ENCODE measurements at regions not wholly inside any gene's neighbourhood (a gene's known extent, or its start where the extent isn't known, plus 50 kb on each side); places are given as distances from the start of the nearest gene placed in this dataset.
A peak's percentile ranks its signal among the peaks of the same experiment; 100 is the strongest.

DNA sequence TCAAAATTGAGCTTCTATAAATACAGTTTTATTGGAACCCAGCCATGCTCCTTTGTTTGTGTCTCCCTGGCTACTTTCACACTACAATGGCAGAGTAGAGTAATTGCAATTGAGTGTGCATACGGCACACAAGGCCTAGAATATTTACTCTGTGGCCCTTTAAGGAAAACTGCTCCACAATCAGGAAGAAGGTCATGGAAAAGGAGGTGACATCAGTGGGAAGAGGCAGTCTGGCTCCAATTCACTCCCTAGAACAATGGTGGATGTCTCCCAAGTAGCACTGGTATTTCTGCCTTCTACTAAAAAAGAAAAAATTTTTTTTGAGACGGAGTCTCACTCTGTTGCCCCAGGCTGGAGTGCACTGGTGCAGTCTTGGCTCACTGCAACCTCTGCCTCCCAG, 51.3 kb downstream of the KRTAP19-8 start:
- no peak overlapping the region for H3K27ac Mint-ChIP-seq
- no peaks in the 10 kb centered on the region for H3K4me1 Mint-ChIP-seq (ENCODE audit: low read depth)
- H3K4me3 Mint-ChIP-seq, result no peak overlapping the region
- H3K36me3 Mint-ChIP-seq (ENCODE audit: low read depth), result no peaks in the 10 kb centered on the region
- no peak for DNase-seq (ENCODE audit: low spot score)
- peaks cover 19% of the 10 kb centered on the region for H3K27me3 Mint-ChIP-seq (ENCODE audit: low read depth)
- no peaks in the 10 kb centered on the region for H3K9me3 Mint-ChIP-seq

- Mint-ChIP-seq H3K27ac (no peak overlapping the region), H3K4me3 (no peak overlapping the region)
These were observed 53.4 kb downstream of the KRTAP19-8 start for GRCh38 chr21:30984889-30985288.

DNA sequence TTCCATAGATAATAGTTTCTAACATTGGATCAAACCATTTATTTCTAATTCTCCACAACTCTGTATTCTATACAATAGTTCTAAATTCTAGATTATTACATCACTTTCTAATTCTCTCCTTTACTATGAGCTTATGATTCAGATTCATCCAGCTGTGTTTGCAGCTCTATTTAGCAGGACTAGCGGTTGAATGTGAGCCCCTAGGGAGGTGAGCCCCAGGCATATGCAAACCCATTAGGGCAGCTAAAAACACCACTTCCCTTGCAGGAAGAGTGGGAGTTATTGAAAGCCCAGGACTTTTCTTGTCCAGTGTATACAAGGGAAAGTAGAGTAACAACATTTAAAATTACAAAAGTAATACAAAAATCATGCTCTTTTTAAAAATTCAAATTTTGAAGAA, 56.9 kb downstream of the KRTAP19-8 start:
- Mint-ChIP-seq H3K27ac (no peak overlapping the region), H3K4me1 (ENCODE audit: low read depth) (peaks cover 10% of the 10 kb centered on the region)
- no peak for DNase-seq (ENCODE audit: low spot score)

More at GRCh38 chr21:30984889-30985288, 53.4 kb downstream of the KRTAP19-8 start:
- H3K9me3 Mint-ChIP-seq, result no peaks in the 10 kb centered on the region
- H3K27me3 Mint-ChIP-seq (ENCODE audit: low read depth), result peaks cover 15% of the 10 kb centered on the region
- H3K36me3 Mint-ChIP-seq (ENCODE audit: low read depth), result no peaks in the 10 kb centered on the region
- DNase-seq (ENCODE audit: low spot score), result no peak
- no peaks in the 10 kb centered on the region for H3K4me1 Mint-ChIP-seq (ENCODE audit: low read depth)

DNA sequence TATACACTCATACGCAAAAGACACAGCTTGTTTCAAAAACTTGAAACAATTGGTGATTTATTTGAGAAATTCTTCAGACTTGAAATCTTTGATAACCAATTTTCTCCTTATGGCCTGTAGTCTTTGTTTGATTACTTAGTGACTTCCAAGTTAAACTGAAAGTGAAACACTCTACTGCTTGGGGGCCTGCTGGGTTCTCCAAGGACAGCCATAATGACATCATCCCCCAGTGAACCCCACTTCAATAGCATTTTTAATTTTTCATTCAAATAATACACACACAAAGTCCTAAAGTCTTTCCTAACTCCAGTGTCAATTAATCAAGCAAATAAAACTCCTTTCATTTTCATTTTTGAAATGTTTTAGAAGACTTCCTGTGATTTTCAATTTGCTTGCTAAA, 59.2 kb downstream of the KRTAP19-8 start:
- H3K36me3 Mint-ChIP-seq (ENCODE audit: low read depth), result peaks cover 1% of the 10 kb centered on the region
- DNase-seq (ENCODE audit: low spot score), result no peak
- H3K27ac Mint-ChIP-seq, result peak overlapping the region; percentile 1
- H3K9me3 Mint-ChIP-seq, result no peaks in the 10 kb centered on the region
- H3K4me3 Mint-ChIP-seq, result peak overlapping the region; percentile 50
- peaks cover 6% of the 10 kb centered on the region for H3K27me3 Mint-ChIP-seq (ENCODE audit: low read depth)
- H3K4me1 Mint-ChIP-seq (ENCODE audit: low read depth), result peaks cover 10% of the 10 kb centered on the region

More for the DNA sequence above, 56.9 kb downstream of the KRTAP19-8 start:
- peaks cover 1% of the 10 kb centered on the region for H3K36me3 Mint-ChIP-seq (ENCODE audit: low read depth)
- no peaks in the 10 kb centered on the region for H3K9me3 Mint-ChIP-seq
- peaks cover 8% of the 10 kb centered on the region for H3K27me3 Mint-ChIP-seq (ENCODE audit: low read depth)
- H3K4me3 Mint-ChIP-seq, result no peak overlapping the region

GRCh38 chr21:30964283-30964682, 74.0 kb downstream of the KRTAP19-8 start:
- Mint-ChIP-seq H3K27ac (no peak overlapping the region), H3K4me1 (ENCODE audit: low read depth) (no peaks in the 10 kb centered on the region), H3K27me3 (ENCODE audit: low read depth) (peaks cover 11% of the 10 kb centered on the region), H3K4me3 (no peak overlapping the region), H3K9me3 (no peaks in the 10 kb centered on the region), H3K36me3 (ENCODE audit: low read depth) (no peaks in the 10 kb centered on the region)
- DNase-seq (ENCODE audit: low spot score), result no peak

GRCh38 chr21:30963502-30963901, 74.8 kb downstream of the KRTAP19-8 start:
- Mint-ChIP-seq H3K9me3 (no peaks in the 10 kb centered on the region), H3K27me3 (ENCODE audit: low read depth) (peaks cover 11% of the 10 kb centered on the region), H3K4me3 (no peak overlapping the region), H3K4me1 (ENCODE audit: low read depth) (no peaks in the 10 kb centered on the region), H3K27ac (no peak overlapping the region), H3K36me3 (ENCODE audit: low read depth) (no peaks in the 10 kb centered on the region)
- DNase-seq (ENCODE audit: low spot score), result no peak

DNA sequence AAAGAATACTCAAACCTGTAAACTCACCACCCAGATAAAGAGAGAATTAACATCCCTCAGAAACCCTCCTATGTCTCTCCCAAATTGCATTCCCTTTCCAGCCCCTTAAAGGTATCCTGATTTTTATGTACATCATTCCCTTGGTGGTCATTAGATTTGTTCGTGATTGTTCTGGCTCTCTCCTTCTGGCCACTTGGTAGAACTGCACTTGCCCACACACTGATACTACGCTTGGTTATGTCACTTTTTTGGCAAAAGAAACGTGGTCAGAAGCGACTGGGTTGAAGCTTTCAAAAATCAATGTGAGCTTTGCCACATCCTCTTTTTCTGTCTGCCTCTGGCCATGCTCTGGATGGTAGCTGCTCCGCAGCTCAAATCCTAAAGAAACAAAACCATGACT, 76.3 kb downstream of the KRTAP19-8 start:
- no peak for DNase-seq (ENCODE audit: low spot score)
- no peak overlapping the region for H3K4me3 Mint-ChIP-seq
- H3K4me1 Mint-ChIP-seq (ENCODE audit: low read depth), result no peaks in the 10 kb centered on the region
- no peak overlapping the region for H3K27ac Mint-ChIP-seq
- H3K9me3 Mint-ChIP-seq, result no peaks in the 10 kb centered on the region
- H3K36me3 Mint-ChIP-seq (ENCODE audit: low read depth), result no peaks in the 10 kb centered on the region
- H3K27me3 Mint-ChIP-seq (ENCODE audit: low read depth), result peaks cover 7% of the 10 kb centered on the region

DNA sequence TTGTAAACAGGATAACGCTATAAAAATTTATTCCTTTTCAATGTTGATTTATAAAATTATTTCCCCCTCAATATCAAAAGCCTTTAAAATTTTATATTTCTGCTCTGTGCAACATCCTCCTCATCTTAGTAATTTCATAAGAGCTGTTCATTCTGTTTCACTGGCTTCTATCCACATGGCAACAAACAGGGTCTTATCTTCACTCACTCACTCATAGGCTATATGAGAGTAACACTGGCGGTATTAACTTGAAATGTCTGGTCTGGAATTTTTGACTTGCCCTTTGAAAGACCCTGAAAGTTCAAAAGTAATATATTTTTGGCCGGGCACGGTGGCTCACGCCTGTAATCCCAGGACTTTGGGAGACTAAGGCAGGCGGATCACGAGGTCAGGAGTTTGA, 77.4 kb upstream of the KRTAP11-1 start:
- H3K27me3 Mint-ChIP-seq (ENCODE audit: low read depth), result peaks cover 7% of the 10 kb centered on the region
- no peaks in the 10 kb centered on the region for H3K9me3 Mint-ChIP-seq
- H3K27ac Mint-ChIP-seq, result no peak overlapping the region
- H3K4me1 Mint-ChIP-seq (ENCODE audit: low read depth), result no peaks in the 10 kb centered on the region
- no peak for DNase-seq (ENCODE audit: low spot score)
- H3K36me3 Mint-ChIP-seq (ENCODE audit: low read depth), result no peaks in the 10 kb centered on the region
- H3K4me3 Mint-ChIP-seq, result no peak overlapping the region

DNA sequence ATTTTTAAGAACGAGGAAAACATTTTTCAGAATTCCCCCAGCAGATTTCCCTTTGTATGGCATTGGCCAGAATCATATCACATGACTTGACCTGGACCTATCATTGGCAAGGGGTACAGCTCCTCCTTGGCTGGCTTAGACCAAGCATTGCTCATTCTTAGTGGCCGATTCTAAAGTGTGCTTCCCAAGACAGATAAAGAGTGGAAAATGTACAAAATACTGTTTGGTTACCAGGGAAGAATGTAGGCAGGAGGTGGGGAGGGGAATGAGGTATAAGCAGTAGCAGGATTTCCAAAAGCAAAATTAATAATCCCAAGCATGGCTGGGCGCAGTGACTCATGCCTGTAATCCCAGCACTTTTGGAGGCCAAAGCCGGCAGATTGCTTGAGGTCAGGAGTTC, 75.6 kb upstream of the KRTAP11-1 start:
- Mint-ChIP-seq H3K27ac (no peak overlapping the region), H3K4me1 (ENCODE audit: low read depth) (no peaks in the 10 kb centered on the region), H3K4me3 (no peak overlapping the region), H3K27me3 (ENCODE audit: low read depth) (peaks cover 4% of the 10 kb centered on the region), H3K9me3 (no peaks in the 10 kb centered on the region), H3K36me3 (ENCODE audit: low read depth) (no peaks in the 10 kb centered on the region)
- no peak for DNase-seq (ENCODE audit: low spot score)

DNA sequence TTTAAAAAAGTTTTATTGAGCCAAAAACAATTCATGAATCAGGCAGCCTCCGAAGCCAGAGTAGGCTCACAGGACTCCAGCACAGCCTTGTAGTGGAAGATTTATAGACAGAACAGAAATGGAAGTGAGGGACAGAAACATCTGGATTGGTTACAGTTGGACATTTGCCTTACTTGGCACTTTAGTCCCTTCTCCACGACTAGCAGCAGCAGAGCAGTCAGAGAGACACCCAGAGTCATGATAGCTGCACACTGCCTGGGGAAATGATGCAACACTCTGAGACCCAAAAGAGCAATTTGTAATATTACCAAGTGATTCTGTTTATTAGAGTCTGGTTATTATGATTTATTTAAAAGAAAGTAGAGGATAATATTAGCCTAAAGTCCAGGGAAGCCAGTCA, 72.2 kb upstream of the KRTAP11-1 start:
- Mint-ChIP-seq H3K4me3 (no peak overlapping the region), H3K4me1 (ENCODE audit: low read depth) (no peaks in the 10 kb centered on the region), H3K27me3 (ENCODE audit: low read depth) (peaks cover 3% of the 10 kb centered on the region), H3K9me3 (no peaks in the 10 kb centered on the region), H3K27ac (no peak overlapping the region), H3K36me3 (ENCODE audit: low read depth) (no peaks in the 10 kb centered on the region)
- DNase-seq (ENCODE audit: low spot score), result no peak

DNA sequence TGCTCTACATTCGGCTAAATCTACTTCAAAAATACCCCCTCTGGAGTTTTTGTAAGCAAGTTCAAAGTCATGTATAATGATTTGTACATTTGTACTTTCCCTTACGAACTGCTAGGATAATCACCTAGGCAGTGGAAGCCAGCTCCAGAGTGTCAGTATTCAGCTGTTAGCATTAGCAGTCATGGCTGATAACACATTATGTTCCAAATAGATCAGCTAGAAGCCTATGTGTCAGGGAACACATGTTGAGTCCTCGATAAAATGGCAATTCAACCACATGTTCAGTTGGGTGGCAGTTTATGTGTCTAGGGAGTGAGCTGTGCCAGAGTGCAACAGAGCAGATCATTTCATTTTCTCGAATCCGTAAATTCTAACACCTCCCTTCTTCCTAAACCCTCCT, 65.8 kb upstream of the KRTAP11-1 start:
- Mint-ChIP-seq H3K27ac (no peak overlapping the region), H3K4me3 (no peak overlapping the region), H3K9me3 (no peaks in the 10 kb centered on the region), H3K36me3 (ENCODE audit: low read depth) (no peaks in the 10 kb centered on the region), H3K4me1 (ENCODE audit: low read depth) (no peaks in the 10 kb centered on the region), H3K27me3 (ENCODE audit: low read depth) (no peaks in the 10 kb centered on the region)
- no peak for DNase-seq (ENCODE audit: low spot score)

GRCh38 chr21:30943920-30944319, 62.5 kb upstream of the KRTAP11-1 start:
- H3K36me3 Mint-ChIP-seq (ENCODE audit: low read depth), result no peaks in the 10 kb centered on the region

GRCh38 chr21:30943243-30943642, 61.9 kb upstream of the KRTAP11-1 start:
- Mint-ChIP-seq H3K4me1 (ENCODE audit: low read depth) (no peaks in the 10 kb centered on the region), H3K36me3 (ENCODE audit: low read depth) (no peaks in the 10 kb centered on the region), H3K27me3 (ENCODE audit: low read depth) (no peaks in the 10 kb centered on the region), H3K27ac (no peak overlapping the region), H3K4me3 (no peak overlapping the region), H3K9me3 (no peaks in the 10 kb centered on the region)
- no peak for DNase-seq (ENCODE audit: low spot score)

More at GRCh38 chr21:30943920-30944319, 62.5 kb upstream of the KRTAP11-1 start:
- Mint-ChIP-seq H3K4me1 (ENCODE audit: low read depth) (no peaks in the 10 kb centered on the region), H3K27me3 (ENCODE audit: low read depth) (no peaks in the 10 kb centered on the region), H3K27ac (no peak overlapping the region), H3K4me3 (no peak overlapping the region), H3K9me3 (no peaks in the 10 kb centered on the region)
- DNase-seq (ENCODE audit: low spot score), result no peak

GRCh38 chr21:30942192-30942591, 60.8 kb upstream of the KRTAP11-1 start:
- H3K27ac Mint-ChIP-seq, result no peak overlapping the region
- peaks cover 7% of the 10 kb centered on the region for H3K9me3 Mint-ChIP-seq
- H3K4me3 Mint-ChIP-seq, result no peak overlapping the region
- no peaks in the 10 kb centered on the region for H3K36me3 Mint-ChIP-seq (ENCODE audit: low read depth)
- H3K4me1 Mint-ChIP-seq (ENCODE audit: low read depth), result no peaks in the 10 kb centered on the region
- H3K27me3 Mint-ChIP-seq (ENCODE audit: low read depth), result no peaks in the 10 kb centered on the region
- no peak for DNase-seq (ENCODE audit: low spot score)

DNA sequence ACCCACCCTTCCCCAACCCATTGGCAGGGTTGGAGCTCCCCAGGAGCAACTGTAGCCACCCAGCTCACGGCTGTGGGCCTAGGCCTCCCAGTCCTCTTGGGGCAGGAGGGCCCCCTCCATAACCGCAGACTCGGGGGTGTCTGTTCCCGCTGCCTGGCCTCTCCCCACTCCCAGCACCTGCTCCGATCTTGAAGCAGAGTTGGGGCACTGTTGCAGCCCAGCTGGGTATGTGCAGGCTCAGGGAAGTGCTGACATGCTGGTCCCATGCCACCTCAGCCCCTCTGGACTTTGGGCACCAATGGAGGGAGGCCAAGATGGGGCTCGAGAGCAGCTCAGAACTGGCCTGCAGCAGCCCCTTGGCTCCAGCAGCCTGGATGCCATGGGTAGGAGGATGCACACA, 54.8 kb upstream of the KRTAP11-1 start:
- Mint-ChIP-seq H3K4me1 (ENCODE audit: low read depth) (no peaks in the 10 kb centered on the region), H3K36me3 (ENCODE audit: low read depth) (no peaks in the 10 kb centered on the region), H3K9me3 (peaks cover 10% of the 10 kb centered on the region)

More for the DNA sequence above, 54.8 kb upstream of the KRTAP11-1 start:
- no peak overlapping the region for H3K27ac Mint-ChIP-seq
- no peak overlapping the region for H3K4me3 Mint-ChIP-seq
- no peak for DNase-seq (ENCODE audit: low spot score)
- no peaks in the 10 kb centered on the region for H3K27me3 Mint-ChIP-seq (ENCODE audit: low read depth)

Measured in T-helper 2 cell treated with Interferon-gamma antibody and Interleukin-4, amounts not matched to agents 5 μg/mL and 100 μg/mL, for 36 hours (primary cell).